ENCODE measurements at regions not wholly inside any gene's neighbourhood (a gene's known extent, or its start where the extent isn't known, plus 50 kb on each side); places are given as distances from the start of the nearest gene placed in this dataset.

DNA sequence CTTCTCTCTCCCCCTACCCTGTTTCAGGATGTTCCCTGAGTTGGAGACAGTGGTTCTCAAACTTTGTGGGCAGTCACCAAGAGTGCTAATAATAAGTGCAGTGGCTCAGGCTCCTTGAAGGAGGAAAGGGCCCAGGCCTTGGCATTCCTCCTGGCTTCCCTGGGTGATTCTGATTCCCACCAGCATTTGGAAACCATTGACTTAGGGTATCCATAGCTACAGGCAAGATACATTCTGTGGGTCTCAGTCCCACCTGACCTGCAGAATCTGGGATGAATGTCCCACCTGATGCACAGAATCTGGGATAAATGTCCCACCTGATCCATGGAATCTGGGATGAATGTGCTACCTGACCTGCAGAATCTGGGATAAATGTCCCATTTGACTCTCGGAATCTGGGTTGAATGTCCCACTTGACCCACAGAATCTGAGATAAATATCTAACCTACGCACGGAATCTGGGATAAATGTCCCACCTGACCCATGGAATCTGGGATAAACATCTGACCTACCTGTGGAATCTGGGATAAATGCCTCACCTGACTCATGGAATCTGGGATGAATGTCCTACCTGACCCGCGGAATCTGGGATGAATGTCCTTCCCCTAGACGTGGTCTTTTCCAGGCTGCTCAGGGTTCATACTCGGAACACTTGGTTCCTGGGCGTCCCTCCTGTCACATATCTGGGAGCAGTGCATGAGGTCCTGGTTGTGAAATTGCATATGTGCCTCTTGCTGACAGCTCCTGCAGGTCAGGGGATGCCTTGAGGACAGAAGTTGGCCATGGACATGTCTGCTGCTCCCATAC is 136.7 kb upstream of the HS3ST2 start (continued):
- no peak for TF ChIP-seq ELF1 (IDR thresholded peaks at IDR 0.05)
- TF ChIP-seq TEAD4 (IDR thresholded peaks at IDR 0.05; ENCODE audit: borderline replicate concordance, insufficient read depth) = no peak
- no peak for TF ChIP-seq SMC3 (IDR thresholded peaks at IDR 0.05; ENCODE audit: low read depth, low read length)

DNA sequence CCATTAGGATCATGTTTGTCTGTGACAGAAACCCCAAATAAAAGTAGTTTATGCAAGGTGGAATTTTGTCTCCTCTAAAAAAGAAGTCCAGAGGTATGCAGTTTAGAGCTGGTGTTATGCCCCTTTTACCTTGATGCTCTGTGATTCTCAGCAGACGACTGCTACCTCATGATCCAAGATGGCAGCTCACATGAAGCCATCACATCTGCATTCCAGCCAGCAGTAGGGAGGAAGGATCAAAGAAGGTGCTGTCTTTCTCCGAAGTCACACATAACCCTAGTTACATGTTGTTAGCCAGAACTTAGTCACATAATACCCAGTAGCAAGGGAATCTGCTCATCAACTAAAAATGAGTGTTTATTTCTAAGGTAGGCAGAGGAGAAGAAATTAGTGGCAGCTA is 135.7 kb upstream of the HS3ST2 start:
- H3K4me1 ChIP-seq (ENCODE audit: control insufficient read depth in 1 of 2, insufficient read depth in 2 of 2, low read depth in 1 of 2, low read length in 1 of 2) = no peaks in the 10 kb centered on the region
- H2AFZ ChIP-seq (ENCODE audit: low read depth) = no peak overlapping the region
- TF ChIP-seq MXI1 (IDR thresholded peaks at IDR 0.05; ENCODE audit: low read depth, low read length) (no peak), RAD21 (IDR thresholded peaks at IDR 0.05; ENCODE audit: low read length) (no peak), ELF1 (IDR thresholded peaks at IDR 0.05) (no peak), TAF1 (IDR thresholded peaks at IDR 0.05; ENCODE audit: borderline replicate concordance, low read depth, low read length) (no peak), GABPA (IDR thresholded peaks at IDR 0.05; ENCODE audit: low read depth) (no peak), FOXM1 (IDR thresholded peaks at IDR 0.05; ENCODE audit: low read depth) (no peak), GATA2 (CRISPR knock-in tag; IDR thresholded peaks at IDR 0.05) (no peak), EP300 (IDR thresholded peaks at IDR 0.05; ENCODE audit: borderline replicate concordance in 1 of 2, low read depth in 1 of 2, low read length in 1 of 2) (no peak)
- TF ChIP-seq, protein P1, sequence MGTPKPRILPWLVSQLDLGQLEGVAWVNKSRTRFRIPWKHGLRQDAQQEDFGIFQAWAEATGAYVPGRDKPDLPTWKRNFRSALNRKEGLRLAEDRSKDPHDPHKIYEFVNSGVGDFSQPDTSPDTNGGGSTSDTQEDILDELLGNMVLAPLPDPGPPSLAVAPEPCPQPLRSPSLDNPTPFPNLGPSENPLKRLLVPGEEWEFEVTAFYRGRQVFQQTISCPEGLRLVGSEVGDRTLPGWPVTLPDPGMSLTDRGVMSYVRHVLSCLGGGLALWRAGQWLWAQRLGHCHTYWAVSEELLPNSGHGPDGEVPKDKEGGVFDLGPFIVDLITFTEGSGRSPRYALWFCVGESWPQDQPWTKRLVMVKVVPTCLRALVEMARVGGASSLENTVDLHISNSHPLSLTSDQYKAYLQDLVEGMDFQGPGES (IDR thresholded peaks at IDR 0.05; ENCODE audit: low read depth, low read length) = no peak
- TF ChIP-seq, protein P2, sequence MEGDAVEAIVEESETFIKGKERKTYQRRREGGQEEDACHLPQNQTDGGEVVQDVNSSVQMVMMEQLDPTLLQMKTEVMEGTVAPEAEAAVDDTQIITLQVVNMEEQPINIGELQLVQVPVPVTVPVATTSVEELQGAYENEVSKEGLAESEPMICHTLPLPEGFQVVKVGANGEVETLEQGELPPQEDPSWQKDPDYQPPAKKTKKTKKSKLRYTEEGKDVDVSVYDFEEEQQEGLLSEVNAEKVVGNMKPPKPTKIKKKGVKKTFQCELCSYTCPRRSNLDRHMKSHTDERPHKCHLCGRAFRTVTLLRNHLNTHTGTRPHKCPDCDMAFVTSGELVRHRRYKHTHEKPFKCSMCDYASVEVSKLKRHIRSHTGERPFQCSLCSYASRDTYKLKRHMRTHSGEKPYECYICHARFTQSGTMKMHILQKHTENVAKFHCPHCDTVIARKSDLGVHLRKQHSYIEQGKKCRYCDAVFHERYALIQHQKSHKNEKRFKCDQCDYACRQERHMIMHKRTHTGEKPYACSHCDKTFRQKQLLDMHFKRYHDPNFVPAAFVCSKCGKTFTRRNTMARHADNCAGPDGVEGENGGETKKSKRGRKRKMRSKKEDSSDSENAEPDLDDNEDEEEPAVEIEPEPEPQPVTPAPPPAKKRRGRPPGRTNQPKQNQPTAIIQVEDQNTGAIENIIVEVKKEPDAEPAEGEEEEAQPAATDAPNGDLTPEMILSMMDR (IDR thresholded peaks at IDR 0.05) = no peak

More for the DNA sequence above, 135.7 kb upstream of the HS3ST2 start:
- H3K9ac ChIP-seq = no peak overlapping the region
- CTCF ChIA-PET = interaction anchor here (1.0 to 1.4 kb wide), 5 partner anchors 9 to 1401 kb away, joined by 3 to 5 read pairs (median 3); no protein-coding TSS in a partner anchor
- peaks cover 4% of the 10 kb centered on the region; the same call in 1 of the 2 replicates for H4K20me1 ChIP-seq (ENCODE audit: insufficient read depth)
- POLR2A ChIA-PET = no interaction called here
- H3K9me3 ChIP-seq = no peaks in the 10 kb centered on the region
- H3F3A ChIP-seq (replicated peaks; ENCODE audit: insufficient read depth) = no peaks in the 10 kb centered on the region
- no peak overlapping the region for H3K4me3 ChIP-seq (ENCODE audit: low read depth in 2 of 2, low read length in 1 of 2)
- peaks cover 11% of the 10 kb centered on the region; the same call in 1 of the 2 replicates for H3K27me3 ChIP-seq (ENCODE audit: insufficient read depth)
- H3K36me3 ChIP-seq (replicated peaks in 1 of 2; ENCODE audit: control insufficient read depth in 1 of 2, insufficient read depth in 2 of 2, low read length in 1 of 2) = no peaks in the 10 kb centered on the region
- no peaks in the 10 kb centered on the region for H3K9me2 ChIP-seq
- no peaks in the 10 kb centered on the region for H3K79me2 ChIP-seq (ENCODE audit: insufficient read depth)
- 27% methylated on average over 2 of the region's 2 CpGs for WGBS (ENCODE audit: low lambda C conversion rate)
- no peak overlapping the region for H3K27ac ChIP-seq (ENCODE audit: low read depth in 2 of 2, low read length in 1 of 2)
- DNase-seq = no peak
- H3K4me2 ChIP-seq = no peak overlapping the region

Measured in SK-N-SH (cell line).